Adrenal gland (tissue), 9 donors: ENCODE measurements at regions not wholly inside any gene's neighbourhood (a gene's known extent, or its start where the extent isn't known, plus 50 kb on each side); places are given as distances from the start of the nearest gene placed in this dataset.

Experiments used
- DNase-seq, 7 donors: peaks; one replicate each; pipeline ENCODE4 v3.0.0-alpha.2; 2019 to 2020
- H3K27ac ChIP-seq, 5 donors: fragments of 200-600 bp; sonication (generic) in 4 of 5; 1 replicate in 3 of 5; 2 replicates in 2 of 5; pipeline versions ENCODE4 v1.5.1 to v1.8.0; 2016 to 2020; ENCODE audit warnings: mild to moderate bottlenecking in 1 of 5
- H3K27me3 ChIP-seq: fragments of 200-600 bp; 2 replicates; pipeline ENCODE4 v1.8.0; 2021
- H3K36me3 ChIP-seq, 2 donors: fragments of 200-600 bp; replicated peaks in 1 of 2; 1 replicate in 1 of 2; 2 replicates in 1 of 2; pipeline versions ENCODE4 v1.5.1 to v1.8.0; 2018 to 2022
- H3K4me1 ChIP-seq, 2 donors: fragments of 200-600 bp; replicated peaks in 1 of 2; 1 replicate in 1 of 2; 2 replicates in 1 of 2; pipeline versions ENCODE4 v1.5.1 to v1.8.0; 2018 to 2021
- H3K4me3 ChIP-seq, 4 donors: fragments of 200-600 bp; sonication (generic) in 3 of 4; one replicate each; pipeline ENCODE4 v1.5.1; 2016 to 2018
- H3K9me3 ChIP-seq, 3 donors: fragments of 200-600 bp; sonication (generic) in 1 of 3; replicated peaks in 1 of 3; 1 replicate in 2 of 3; 2 replicates in 1 of 3; pipeline versions ENCODE4 v1.5.1 to v1.8.0; 2016 to 2021
- CTCF ChIP-seq, 6 experiments: fragments of 450-650 bp in 4 of 6; fragments of 200-600 bp in 2 of 6; sonication (generic) in 1 of 6; IDR thresholded peaks; 1 replicate in 5 of 6; 2 replicates in 1 of 6; pipeline versions ENCODE4 v1.5.1 to v1.8.0; 2016 to 2021; ENCODE audit warnings: antibody characterized with exemption in 6 of 6, mild to moderate bottlenecking in 2 of 6, moderate library complexity in 1 of 6
- POLR2A ChIP-seq, 2 donors: fragments of 450-650 bp; IDR thresholded peaks; one replicate each; pipeline ENCODE4 v1.6.1; 2017; ENCODE audit warnings: antibody characterized with exemption in 2 of 2, mild to moderate bottlenecking in 2 of 2, moderate library complexity in 1 of 2
- WGBS, 4 donors: extraction: QIAGEN DNeasy Blood & Tissue Kit in 2 of 4; methylation state at CpG; one replicate each; pipeline versions ENCODE4 v1.1.5 to v1.1.7; 2013 to 2017; 5-methylcytosine and 5-hydroxymethylcytosine counted together
- intact Hi-C, 2 donors: fragments of 100-400 bp; cut with DNase I; formaldehyde crosslinking; loops; one replicate each; pipeline versions ENCODE4 v1.14.1 to v1.15.0; 2022 to 2023
- small RNA-seq, 2 donors: library from RNA; depleted of rRNA; stranded (forward); fragments of <200 nt; gene quantifications; one replicate each; pipeline ENCODE3, GENCODE V24; 2016
- donor health status: healthy with polysubstance abuse.
- donor health status: Bipolar disorder and iron deficiency.
- donor health status: DM: yes; HTN: yes; CAD: no.
- donor health status: DM: no; HTN: no; CAD: no.
- donor health status: DM: no; HTN: no; CAD: no.

- Histone ChIP-seq H3K27ac (no peak overlapping the region), H3K4me1 (no peaks in the 10 kb centered on the region), H3K4me3 (no peak overlapping the region), H3K9me3 (no peaks in the 10 kb centered on the region), H3K36me3 (no peaks in the 10 kb centered on the region), H3K27me3 (no peaks in the 10 kb centered on the region)
- 78 to 89% (median 84%) methylated on average over 4 of the region's 4 CpGs for WGBS, 4 donors
- intact Hi-C loops = no loop called here
- TF ChIP-seq CTCF (IDR thresholded peaks at IDR 0.05) (no peak), POLR2A (IDR thresholded peaks at IDR 0.05) (no peak)
- DNase-seq = no peak
These were observed 56.3 kb upstream of the ADAMTS5 start for GRCh38 chr21:27023186-27023585.

- Histone ChIP-seq H3K4me3 (no peak overlapping the region), H3K4me1 (no peaks in the 10 kb centered on the region), H3K9me3 (no peaks in the 10 kb centered on the region), H3K27ac (no peak overlapping the region), H3K27me3 (no peaks in the 10 kb centered on the region), H3K36me3 (no peaks in the 10 kb centered on the region)
- 56 to 78% (median 56%) methylated on average over 1 of the region's 1 CpG for WGBS, 4 donors
- DNase-seq = no peak
- TF ChIP-seq POLR2A (IDR thresholded peaks at IDR 0.05) = no peak
- TF ChIP-seq CTCF (IDR thresholded peaks at IDR 0.05) = no peak
- intact Hi-C loops = no loop called here
These were observed 54.9 kb upstream of the ADAMTS5 start for GRCh38 chr21:27021801-27022200.

- no peaks in the 10 kb centered on the region for H3K4me1 ChIP-seq
- H3K9me3 ChIP-seq = no peaks in the 10 kb centered on the region
- 75 to 86% (median 82%) methylated on average over 1 of the region's 1 CpG for WGBS, 4 donors
- TF ChIP-seq CTCF (IDR thresholded peaks at IDR 0.05) (no peak), POLR2A (IDR thresholded peaks at IDR 0.05) (no peak)
- H3K36me3 ChIP-seq = no peaks in the 10 kb centered on the region
- no peak overlapping the region for H3K27ac ChIP-seq
- H3K4me3 ChIP-seq = no peak overlapping the region
- intact Hi-C loops = no loop called here
- H3K27me3 ChIP-seq = no peaks in the 10 kb centered on the region
- DNase-seq = no peak
These were observed 54.2 kb upstream of the ADAMTS5 start for GRCh38 chr21:27021046-27021445.

DNA sequence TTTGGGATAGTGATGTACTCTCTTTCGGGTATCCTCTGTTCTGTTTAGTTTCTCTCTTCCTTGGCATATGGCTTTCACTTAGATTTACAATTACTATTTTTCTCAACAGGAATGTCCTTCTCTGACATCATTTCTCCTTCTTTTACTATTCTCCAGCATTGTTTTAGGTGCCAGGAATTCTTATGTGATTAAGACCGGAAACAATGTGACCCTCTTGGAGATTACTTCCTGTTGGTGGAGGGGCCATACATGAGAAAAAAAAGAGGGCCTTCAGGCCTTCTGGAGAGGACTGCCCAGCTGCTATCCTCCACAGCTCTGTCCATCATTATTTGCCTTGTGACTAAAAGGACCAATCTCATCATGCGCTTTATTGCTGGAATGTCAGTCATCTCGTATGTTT, 50.4 kb upstream of the ADAMTS5 start:
- WGBS, 4 donors = 85 to 93% (median 87%) methylated on average over 4 of the region's 4 CpGs
- H3K36me3 ChIP-seq = no peaks in the 10 kb centered on the region
- no peak for TF ChIP-seq POLR2A (IDR thresholded peaks at IDR 0.05)
- TF ChIP-seq CTCF (IDR thresholded peaks at IDR 0.05) = no peak
- no peaks in the 10 kb centered on the region for H3K4me1 ChIP-seq
- intact Hi-C loops = no loop called here
- no peaks in the 10 kb centered on the region for H3K9me3 ChIP-seq
- DNase-seq = no peak
- no peak overlapping the region for H3K4me3 ChIP-seq
- no peak overlapping the region for H3K27ac ChIP-seq
- H3K27me3 ChIP-seq = no peaks in the 10 kb centered on the region

Small RNAs in the stretch of these regions (small RNA-seq; reads per million reads assigned to genes)
- gene NCSTNP1 (0 reads per million in 2 donors), gene RF00026 (0 reads per million in 2 donors)
